ENCODE measurements at regions not wholly inside any gene's neighbourhood (a gene's known extent, or its start where the extent isn't known, plus 50 kb on each side); places are given as distances from the start of the nearest gene placed in this dataset.
A peak's percentile ranks its signal among the peaks of the same experiment; 100 is the strongest.

DNA sequence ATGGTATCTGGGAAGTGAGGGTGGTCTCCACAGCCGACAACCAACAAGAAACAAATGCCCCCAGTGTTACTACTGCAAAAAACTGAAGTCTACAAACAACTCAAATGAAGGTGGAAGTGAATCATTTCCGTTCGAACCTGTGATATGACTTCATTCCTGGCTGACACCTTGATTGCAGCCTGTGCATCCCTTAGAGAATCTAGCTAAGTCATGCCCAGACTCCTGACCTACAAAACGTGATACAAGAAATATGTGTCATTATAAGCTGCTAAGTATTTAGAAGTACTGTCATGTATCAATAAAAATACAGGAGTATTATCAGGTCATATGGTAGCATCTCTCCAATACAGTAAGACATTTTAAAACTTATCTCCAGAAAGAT, 959.7 kb upstream of the LCORL start:
- no peak for DNase-seq
- no peak overlapping the region for H3K27ac Mint-ChIP-seq

DNA sequence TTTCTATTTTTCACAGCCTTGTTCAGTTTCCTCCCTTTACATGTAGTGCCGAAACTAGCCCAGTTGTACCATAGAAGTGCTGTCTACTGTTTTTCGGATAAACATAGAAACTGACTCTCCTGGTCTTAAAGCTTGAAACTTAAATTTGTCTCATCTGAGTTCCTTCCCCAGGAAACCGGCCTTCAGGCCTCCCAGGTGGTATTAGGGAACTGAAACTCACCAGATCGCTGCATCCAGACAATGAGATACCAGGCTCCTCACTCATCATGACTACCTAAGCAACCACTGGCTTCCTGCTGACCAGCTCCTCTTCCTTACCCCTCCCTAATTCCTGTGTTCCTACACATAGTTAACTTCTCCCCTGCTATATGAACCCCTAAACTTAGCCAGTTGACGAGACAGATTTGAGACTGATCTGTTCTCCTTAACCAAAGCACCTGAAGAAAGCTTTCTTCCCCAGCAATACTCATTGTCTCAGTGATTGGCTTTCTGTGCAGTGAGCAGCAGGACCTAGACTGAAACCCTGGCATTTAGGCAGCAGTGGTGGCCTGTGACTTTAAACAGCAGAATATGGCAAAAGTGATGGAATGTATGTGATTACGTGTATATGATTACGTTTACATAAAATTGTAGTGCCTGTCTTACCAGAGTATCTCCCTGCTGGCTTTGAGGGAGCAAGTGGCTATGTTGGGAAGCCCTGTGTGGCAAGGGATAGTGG, 959.1 kb upstream of the LCORL start:
- DNase-seq = no peak
- no peak overlapping the region for H3K4me3 Mint-ChIP-seq
- H3K36me3 Mint-ChIP-seq (ENCODE audit: low read depth) = peaks cover 4% of the 10 kb centered on the region; the same call in 1 of the 2 replicates
- H3K4me1 Mint-ChIP-seq (ENCODE audit: low read depth) = peaks cover 11% of the 10 kb centered on the region
- H3K27me3 Mint-ChIP-seq (ENCODE audit: insufficient read depth) = peaks cover 4% of the 10 kb centered on the region
- H3K9me3 Mint-ChIP-seq = no peaks in the 10 kb centered on the region
- TF ChIP-seq, protein P1, sequence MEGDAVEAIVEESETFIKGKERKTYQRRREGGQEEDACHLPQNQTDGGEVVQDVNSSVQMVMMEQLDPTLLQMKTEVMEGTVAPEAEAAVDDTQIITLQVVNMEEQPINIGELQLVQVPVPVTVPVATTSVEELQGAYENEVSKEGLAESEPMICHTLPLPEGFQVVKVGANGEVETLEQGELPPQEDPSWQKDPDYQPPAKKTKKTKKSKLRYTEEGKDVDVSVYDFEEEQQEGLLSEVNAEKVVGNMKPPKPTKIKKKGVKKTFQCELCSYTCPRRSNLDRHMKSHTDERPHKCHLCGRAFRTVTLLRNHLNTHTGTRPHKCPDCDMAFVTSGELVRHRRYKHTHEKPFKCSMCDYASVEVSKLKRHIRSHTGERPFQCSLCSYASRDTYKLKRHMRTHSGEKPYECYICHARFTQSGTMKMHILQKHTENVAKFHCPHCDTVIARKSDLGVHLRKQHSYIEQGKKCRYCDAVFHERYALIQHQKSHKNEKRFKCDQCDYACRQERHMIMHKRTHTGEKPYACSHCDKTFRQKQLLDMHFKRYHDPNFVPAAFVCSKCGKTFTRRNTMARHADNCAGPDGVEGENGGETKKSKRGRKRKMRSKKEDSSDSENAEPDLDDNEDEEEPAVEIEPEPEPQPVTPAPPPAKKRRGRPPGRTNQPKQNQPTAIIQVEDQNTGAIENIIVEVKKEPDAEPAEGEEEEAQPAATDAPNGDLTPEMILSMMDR (IDR thresholded peaks at IDR 0.05) = no peak
- H3K27ac Mint-ChIP-seq = no peak overlapping the region

More for the DNA sequence above, 959.7 kb upstream of the LCORL start:
- H3K4me1 Mint-ChIP-seq (ENCODE audit: low read depth) = peaks cover 11% of the 10 kb centered on the region
- no peak overlapping the region for H3K4me3 Mint-ChIP-seq
- peaks cover 4% of the 10 kb centered on the region; the same call in 1 of the 2 replicates for H3K36me3 Mint-ChIP-seq (ENCODE audit: low read depth)
- H3K9me3 Mint-ChIP-seq = no peaks in the 10 kb centered on the region
- TF ChIP-seq, protein P1 (IDR thresholded peaks at IDR 0.05) = no peak
- peaks cover under 1% of the 10 kb centered on the region for H3K27me3 Mint-ChIP-seq (ENCODE audit: insufficient read depth)

DNA sequence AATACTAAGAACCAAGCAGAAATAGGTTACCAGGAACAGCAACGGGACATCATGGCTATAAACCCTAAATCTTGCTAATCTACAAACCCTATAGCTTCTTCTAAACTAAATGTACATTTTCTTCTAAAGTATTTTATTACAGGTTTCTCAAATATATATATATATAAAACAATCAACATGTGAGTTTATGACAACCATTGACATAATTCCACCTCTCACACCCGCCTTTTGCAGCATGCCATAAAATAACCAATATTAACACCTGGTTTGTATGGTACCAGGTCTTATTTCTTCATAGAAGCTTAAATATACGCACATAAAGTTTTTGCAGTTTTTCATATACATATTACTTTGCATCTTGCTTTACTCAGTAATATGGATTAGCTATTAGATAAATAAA, 955.3 kb upstream of the LCORL start:
- no peaks in the 10 kb centered on the region; the same call in 1 of the 2 replicates for H3K9me3 Mint-ChIP-seq
- TF ChIP-seq, protein P1 (IDR thresholded peaks at IDR 0.05) = no peak
- no peak overlapping the region for H3K4me3 Mint-ChIP-seq
- peaks cover 18% of the 10 kb centered on the region for H3K4me1 Mint-ChIP-seq (ENCODE audit: low read depth)
- no peaks in the 10 kb centered on the region; the same call in 1 of the 2 replicates for H3K36me3 Mint-ChIP-seq (ENCODE audit: low read depth)
- no peak overlapping the region for H3K27ac Mint-ChIP-seq
- DNase-seq = no peak
- peaks cover 4% of the 10 kb centered on the region; the same call in 1 of the 2 replicates for H3K27me3 Mint-ChIP-seq (ENCODE audit: insufficient read depth)

DNA sequence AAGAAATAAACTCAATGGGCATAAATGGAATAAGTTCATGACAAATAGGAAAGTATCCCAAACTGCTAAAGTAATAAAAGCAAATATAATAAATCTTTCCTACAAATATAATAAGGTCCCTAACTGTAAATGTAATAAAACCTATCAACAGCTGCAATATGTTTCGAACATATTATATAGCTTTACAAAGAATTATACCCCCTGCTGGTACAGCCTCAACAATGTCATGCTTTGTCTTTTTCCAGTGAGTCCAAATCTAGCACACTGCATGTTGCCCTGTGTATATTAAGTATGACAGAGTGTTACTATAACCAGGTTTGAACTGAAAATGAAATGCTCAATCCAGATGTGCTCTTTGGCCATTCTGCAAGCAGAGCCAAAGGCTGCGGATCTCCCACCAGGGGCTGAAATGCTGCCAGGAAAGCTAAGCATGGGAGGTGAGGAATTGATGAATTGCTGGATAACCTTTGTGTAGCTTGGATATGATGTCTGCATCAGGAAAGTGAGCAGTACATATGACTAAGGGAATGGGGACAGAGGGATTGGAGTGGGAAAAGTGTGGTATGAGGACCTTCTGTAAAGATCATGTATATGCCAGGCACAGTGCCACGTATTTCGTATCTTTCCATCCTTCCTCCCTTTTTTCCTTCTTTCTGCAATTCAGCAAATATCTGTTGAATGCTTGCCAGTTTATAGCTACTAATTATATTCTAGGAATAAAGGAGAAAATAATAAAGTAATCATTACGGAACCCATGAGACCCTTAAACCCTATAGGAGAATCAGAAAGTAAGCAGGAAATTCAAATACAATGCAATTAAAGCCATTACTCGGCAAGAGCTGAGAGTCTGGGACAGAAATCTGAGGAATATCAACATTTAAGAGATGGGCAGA, 954.6 kb upstream of the LCORL start:
- DNase-seq = no peak
- H3K27ac Mint-ChIP-seq = no peak overlapping the region
- H3K36me3 Mint-ChIP-seq (ENCODE audit: low read depth) = no peaks in the 10 kb centered on the region; the same call in 1 of the 2 replicates
- peaks cover 4% of the 10 kb centered on the region; the same call in 1 of the 2 replicates for H3K27me3 Mint-ChIP-seq (ENCODE audit: insufficient read depth)
- peaks cover 1% of the 10 kb centered on the region; the same call in 1 of the 2 replicates for H3K9me3 Mint-ChIP-seq
- TF ChIP-seq, protein P1 (IDR thresholded peaks at IDR 0.05) = peak; percentile 38
- H3K4me3 Mint-ChIP-seq = no peak overlapping the region
- H3K4me1 Mint-ChIP-seq (ENCODE audit: low read depth) = peaks cover 21% of the 10 kb centered on the region

DNA sequence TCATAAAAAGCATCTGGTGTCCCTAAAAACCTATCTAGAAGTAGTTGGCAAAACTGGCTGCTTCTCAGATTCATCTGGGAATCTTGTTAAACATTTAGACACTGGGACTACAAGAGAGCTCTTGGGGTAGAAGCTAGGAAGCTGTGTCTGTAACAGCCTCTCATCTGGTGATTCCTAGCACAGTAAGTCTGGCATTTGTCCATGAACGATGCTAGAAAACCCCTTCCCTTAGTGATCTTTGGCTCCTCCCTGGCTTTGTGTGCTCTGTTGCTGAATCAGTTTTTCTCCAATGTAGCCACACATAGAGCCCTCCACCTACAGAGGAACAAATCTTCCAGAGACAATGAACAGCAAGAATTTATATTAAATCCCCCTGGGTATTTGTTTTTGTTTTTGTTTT, 951.7 kb upstream of the LCORL start:
- 0 out of 2 replicates have a peak, but pooled peaks cover 4% of the 10 kb centered on the region for H3K36me3 Mint-ChIP-seq (ENCODE audit: low read depth)
- H3K27ac Mint-ChIP-seq = no peak overlapping the region
- peaks cover 12% of the 10 kb centered on the region; the same call in 1 of the 2 replicates for H3K9me3 Mint-ChIP-seq
- TF ChIP-seq, protein P1 (IDR thresholded peaks at IDR 0.05) = no peak
- DNase-seq = no peak
- peaks cover 11% of the 10 kb centered on the region for H3K4me1 Mint-ChIP-seq (ENCODE audit: low read depth)
- peaks cover 4% of the 10 kb centered on the region; the same call in 1 of the 2 replicates for H3K27me3 Mint-ChIP-seq (ENCODE audit: insufficient read depth)
- no peak overlapping the region for H3K4me3 Mint-ChIP-seq
